ENCODE measurements at regions not wholly inside any gene's neighbourhood (a gene's known extent, or its start where the extent isn't known, plus 50 kb on each side); places are given as distances from the start of the nearest gene placed in this dataset.
"Not testable (repeated sequence)": the region's sequence is repeated elsewhere in the genome, so short reads cannot be mapped to it uniquely, and the experiment has no call there.

DNA sequence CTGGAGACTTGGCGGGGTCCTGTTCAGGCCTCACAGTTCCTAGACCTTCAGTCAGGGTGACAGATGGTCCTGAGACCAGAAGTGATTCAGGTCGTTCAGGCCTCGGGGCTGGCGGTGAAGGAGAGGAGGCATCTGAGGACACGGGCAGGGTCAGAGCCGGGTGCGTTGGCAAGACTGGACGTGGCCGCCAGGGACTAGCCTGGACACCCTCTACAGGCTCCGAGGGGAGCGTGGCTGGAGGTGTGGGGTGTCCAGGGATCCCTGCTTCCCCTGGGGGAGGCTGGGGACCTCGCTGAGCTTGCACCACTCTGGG, 64.0 kb upstream of the TARDBP start:
- H3K36me3 ChIP-seq (ENCODE audit: control insufficient read depth, insufficient read depth, low read length) = no peaks in the 10 kb centered on the region
- no peak for DNase-seq (ENCODE audit: extremely low read depth, insufficient read length)
- TF ChIP-seq, protein P1, sequence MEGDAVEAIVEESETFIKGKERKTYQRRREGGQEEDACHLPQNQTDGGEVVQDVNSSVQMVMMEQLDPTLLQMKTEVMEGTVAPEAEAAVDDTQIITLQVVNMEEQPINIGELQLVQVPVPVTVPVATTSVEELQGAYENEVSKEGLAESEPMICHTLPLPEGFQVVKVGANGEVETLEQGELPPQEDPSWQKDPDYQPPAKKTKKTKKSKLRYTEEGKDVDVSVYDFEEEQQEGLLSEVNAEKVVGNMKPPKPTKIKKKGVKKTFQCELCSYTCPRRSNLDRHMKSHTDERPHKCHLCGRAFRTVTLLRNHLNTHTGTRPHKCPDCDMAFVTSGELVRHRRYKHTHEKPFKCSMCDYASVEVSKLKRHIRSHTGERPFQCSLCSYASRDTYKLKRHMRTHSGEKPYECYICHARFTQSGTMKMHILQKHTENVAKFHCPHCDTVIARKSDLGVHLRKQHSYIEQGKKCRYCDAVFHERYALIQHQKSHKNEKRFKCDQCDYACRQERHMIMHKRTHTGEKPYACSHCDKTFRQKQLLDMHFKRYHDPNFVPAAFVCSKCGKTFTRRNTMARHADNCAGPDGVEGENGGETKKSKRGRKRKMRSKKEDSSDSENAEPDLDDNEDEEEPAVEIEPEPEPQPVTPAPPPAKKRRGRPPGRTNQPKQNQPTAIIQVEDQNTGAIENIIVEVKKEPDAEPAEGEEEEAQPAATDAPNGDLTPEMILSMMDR (IDR thresholded peaks at IDR 0.05; ENCODE audit: insufficient read depth, low read length, poor library complexity, severe bottlenecking) = no peak
- no peak overlapping the region for H3K4me3 ChIP-seq (replicated peaks; ENCODE audit: low read depth, low read length)
- H3K27me3 ChIP-seq (replicated peaks; ENCODE audit: control insufficient read depth, insufficient read depth, low read length) = no peaks in the 10 kb centered on the region; the same call in 1 of the 2 replicates

DNA sequence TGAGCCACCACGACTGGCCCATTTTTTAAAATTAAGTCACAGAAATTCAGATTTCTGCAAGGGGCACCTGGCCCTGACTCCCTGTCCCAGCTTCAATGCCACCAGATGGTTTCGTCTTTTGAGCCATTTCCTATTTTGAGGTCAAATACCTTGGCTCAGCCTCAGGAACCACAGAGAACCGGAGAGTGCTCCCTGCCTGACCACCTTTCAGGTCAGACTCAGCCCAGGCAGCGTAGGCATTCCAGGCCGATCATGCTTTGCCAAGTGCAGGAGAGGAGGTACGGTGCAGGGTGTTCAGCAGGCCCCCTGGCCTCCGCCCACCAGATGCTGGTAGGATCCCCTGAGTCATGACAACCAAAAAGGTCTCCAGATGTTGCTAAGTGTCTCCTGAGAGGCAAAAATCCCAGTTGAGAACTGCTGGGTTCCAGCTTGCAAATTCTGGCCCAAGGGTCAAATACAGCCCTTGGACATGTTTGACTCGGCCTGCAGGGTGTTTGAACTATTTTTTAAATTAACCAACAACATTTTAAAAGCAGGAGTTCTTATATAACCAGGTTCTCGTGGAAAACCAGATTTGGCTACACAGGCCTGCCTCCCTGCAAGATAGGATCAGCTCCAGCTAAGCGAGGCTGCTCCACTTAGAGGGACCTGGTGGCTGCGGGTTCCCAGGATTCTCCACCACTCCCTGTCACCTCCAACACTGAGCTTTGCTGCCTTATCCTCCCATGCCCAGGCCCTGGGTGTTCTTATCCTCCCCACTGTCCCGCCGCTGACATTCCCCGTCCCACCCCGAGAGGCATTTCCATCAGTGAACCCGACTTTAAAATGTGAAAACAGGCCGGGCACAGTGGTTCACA, 61.9 kb upstream of the TARDBP start:
- Histone ChIP-seq H3K27me3 (replicated peaks; ENCODE audit: control insufficient read depth, insufficient read depth, low read length) (no peaks in the 10 kb centered on the region; the same call in 1 of the 2 replicates), H3K36me3 (ENCODE audit: control insufficient read depth, insufficient read depth, low read length) (no peaks in the 10 kb centered on the region), H3K4me3 (replicated peaks; ENCODE audit: low read depth, low read length) (no peak overlapping the region)
- TF ChIP-seq, protein P1 (IDR thresholded peaks at IDR 0.05; ENCODE audit: insufficient read depth, low read length, poor library complexity, severe bottlenecking) = no peak
- DNase-seq (ENCODE audit: extremely low read depth, insufficient read length) = no peak

DNA sequence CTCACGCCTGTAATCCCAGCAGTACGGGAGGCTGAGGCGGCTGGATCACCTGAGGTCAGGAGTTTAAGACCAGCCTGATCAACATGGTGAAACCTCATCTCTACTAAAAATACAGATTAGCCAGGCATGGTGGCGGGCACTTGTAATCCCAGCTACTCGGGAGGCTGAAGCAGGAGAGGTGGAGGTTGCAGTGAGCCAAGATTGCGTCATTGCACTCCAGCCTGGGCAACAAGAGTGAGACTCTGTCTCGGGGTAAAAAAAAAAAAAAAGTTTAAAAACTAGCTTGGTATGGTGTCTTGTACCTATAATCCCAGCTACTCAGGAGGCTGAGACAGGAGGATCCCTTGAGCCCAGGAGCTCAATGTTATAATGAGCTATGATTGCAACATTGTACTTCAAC, 61.2 kb upstream of the TARDBP start:
- H3K4me3 ChIP-seq (replicated peaks; ENCODE audit: low read depth, low read length); H3K36me3 ChIP-seq (ENCODE audit: control insufficient read depth, insufficient read depth, low read length); DNase-seq (ENCODE audit: extremely low read depth, insufficient read length); H3K27me3 ChIP-seq (replicated peaks; ENCODE audit: control insufficient read depth, insufficient read depth, low read length): not testable (repeated sequence)

DNA sequence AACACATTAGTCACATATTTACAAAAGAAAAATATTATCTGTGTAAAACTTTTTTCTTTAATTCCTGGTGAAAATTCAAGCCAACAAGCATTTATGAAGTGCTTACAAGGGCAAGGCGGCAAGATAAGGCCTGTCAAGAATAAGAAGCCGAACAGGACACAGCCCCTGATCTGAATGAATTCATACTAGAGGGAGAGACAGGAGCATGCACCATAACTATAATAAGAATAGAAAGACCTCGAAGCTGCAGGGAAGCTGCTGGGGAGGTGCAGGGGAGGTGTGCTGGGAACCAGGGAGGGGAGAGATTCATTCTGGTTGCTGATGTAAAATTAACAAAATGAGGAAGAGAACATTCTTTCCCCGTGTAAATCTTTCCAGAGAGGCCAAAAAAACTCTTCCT, 60.5 kb upstream of the TARDBP start:
- TF ChIP-seq, protein P1 (IDR thresholded peaks at IDR 0.05; ENCODE audit: insufficient read depth, low read length, poor library complexity, severe bottlenecking) = no peak
- Histone ChIP-seq H3K4me3 (replicated peaks; ENCODE audit: low read depth, low read length) (no peak overlapping the region), H3K36me3 (ENCODE audit: control insufficient read depth, insufficient read depth, low read length) (no peaks in the 10 kb centered on the region), H3K27me3 (replicated peaks; ENCODE audit: control insufficient read depth, insufficient read depth, low read length) (no peaks in the 10 kb centered on the region; the same call in 1 of the 2 replicates)
- no peak for DNase-seq (ENCODE audit: extremely low read depth, insufficient read length)

DNA sequence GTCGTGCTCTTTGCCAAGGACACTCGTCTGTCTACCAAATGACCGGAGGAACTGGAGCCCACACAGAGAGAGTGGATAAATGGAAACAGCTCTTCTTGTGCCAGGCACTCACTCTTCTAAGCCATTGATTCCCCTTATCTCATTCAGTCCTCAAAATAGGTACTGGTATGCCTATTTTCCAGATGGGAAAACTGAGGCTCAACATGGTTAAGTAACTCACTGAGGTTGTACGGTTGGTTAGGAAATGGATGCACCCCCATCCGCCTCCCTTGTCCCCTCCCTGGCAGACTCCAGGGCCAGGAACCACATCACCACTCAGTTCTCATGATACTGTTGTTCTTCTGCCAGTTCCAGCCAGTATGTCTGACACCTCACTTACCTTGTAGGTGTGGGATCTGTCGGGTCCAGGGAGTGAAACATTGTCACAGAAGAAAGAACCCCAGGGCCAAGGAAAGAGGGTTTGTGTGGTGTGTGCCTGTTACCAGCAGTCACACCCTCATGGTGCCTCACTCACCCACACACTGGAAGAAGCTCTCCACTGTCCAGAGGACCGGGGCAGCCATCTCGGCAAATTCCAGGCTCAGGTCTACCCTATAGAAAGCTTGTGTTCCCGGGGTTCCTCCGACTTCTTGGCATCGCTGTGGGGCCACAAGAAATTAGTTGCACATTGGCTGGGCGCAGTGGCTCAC, 58.8 kb upstream of the TARDBP start:
- H3K36me3 ChIP-seq (ENCODE audit: control insufficient read depth, insufficient read depth, low read length) = no peaks in the 10 kb centered on the region
- no peak for DNase-seq (ENCODE audit: extremely low read depth, insufficient read length)
- H3K4me3 ChIP-seq (replicated peaks; ENCODE audit: low read depth, low read length) = no peak overlapping the region
- H3K27me3 ChIP-seq (replicated peaks; ENCODE audit: control insufficient read depth, insufficient read depth, low read length) = no peaks in the 10 kb centered on the region
- TF ChIP-seq, protein P1 (IDR thresholded peaks at IDR 0.05; ENCODE audit: insufficient read depth, low read length, poor library complexity, severe bottlenecking) = no peak

DNA sequence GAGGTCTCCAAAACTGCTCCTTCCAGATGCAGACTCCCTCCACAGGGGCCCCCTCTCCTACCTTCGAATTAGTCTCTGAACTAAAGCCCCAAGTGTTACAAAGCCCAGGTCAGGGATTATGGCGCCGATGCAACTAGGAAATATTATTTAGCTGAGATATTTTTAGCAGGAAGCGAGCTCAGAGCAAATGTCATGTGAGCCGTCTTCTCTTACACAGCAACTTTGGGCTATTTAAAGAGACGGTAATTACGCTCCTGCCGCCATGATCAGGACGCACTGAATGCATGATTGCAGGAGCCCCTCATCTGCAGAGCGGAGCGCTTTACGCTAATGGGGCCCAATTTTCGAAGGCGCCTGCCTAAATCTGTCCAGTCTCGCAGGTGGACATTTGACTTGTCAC, 55.3 kb upstream of the TARDBP start:
- TF ChIP-seq, protein P1 (IDR thresholded peaks at IDR 0.05; ENCODE audit: insufficient read depth, low read length, poor library complexity, severe bottlenecking) = no peak
- Histone ChIP-seq H3K4me3 (replicated peaks; ENCODE audit: low read depth, low read length) (no peak overlapping the region), H3K36me3 (ENCODE audit: control insufficient read depth, insufficient read depth, low read length) (no peaks in the 10 kb centered on the region), H3K27me3 (replicated peaks; ENCODE audit: control insufficient read depth, insufficient read depth, low read length) (no peaks in the 10 kb centered on the region)
- no peak for DNase-seq (ENCODE audit: extremely low read depth, insufficient read length)
